ENCODE measurements at regions not wholly inside any gene's neighbourhood (a gene's known extent, or its start where the extent isn't known, plus 50 kb on each side); places are given as distances from the start of the nearest gene placed in this dataset.

GRCh38 chr3:82363131-82363530 lies 601.7 kb upstream of the GBE1 start:
- intact Hi-C loops (cut with DNase I) = no loop called here
- Histone ChIP-seq H3K9me3 (no peaks in the 10 kb centered on the region), H3K4me3 (no peak overlapping the region), H3K36me3 (no peaks in the 10 kb centered on the region), H3K27ac (no peak overlapping the region), H3K4me1 (no peaks in the 10 kb centered on the region), H3K27me3 (no peaks in the 10 kb centered on the region)
- ATAC-seq (no peak), DNase-seq (no peak)
- TF ChIP-seq CTCF (IDR thresholded peaks at IDR 0.05) = no peak
- no peak for TF ChIP-seq POLR2A (IDR thresholded peaks at IDR 0.05)
- 63 to 75% (median 70%) methylated on average over 1 of the region's 1 CpG for WGBS, 4 donors

GRCh38 chr3:82355228-82355627 lies 593.8 kb upstream of the GBE1 start:
- Histone ChIP-seq H3K4me3 (no peak overlapping the region), H3K36me3 (no peaks in the 10 kb centered on the region), H3K9me3 (no peaks in the 10 kb centered on the region), H3K27ac (no peak overlapping the region), H3K27me3 (no peaks in the 10 kb centered on the region), H3K4me1 (peaks cover 0 to 12% (median 0%) of the 10 kb centered on the region in 12 donors)
- DNase-seq = no peak
- intact Hi-C loops (cut with DNase I) = no loop called here
- no peak for ATAC-seq
- 63 to 84% (median 73%) methylated on average over 2 of the region's 2 CpGs for WGBS, 4 donors
- TF ChIP-seq CTCF (IDR thresholded peaks at IDR 0.05) (no peak), POLR2A (IDR thresholded peaks at IDR 0.05) (no peak)

- H3K4me1 ChIP-seq = peaks cover 0 to 12% (median 0%) of the 10 kb centered on the region in 12 donors
- H3K9me3 ChIP-seq = no peaks in the 10 kb centered on the region
- no peak overlapping the region for H3K27ac ChIP-seq
- no peaks in the 10 kb centered on the region for H3K27me3 ChIP-seq
- 29 to 52% (median 33%) methylated on average over 4 of the region's 4 CpGs for WGBS, 4 donors
- TF ChIP-seq POLR2A (IDR thresholded peaks at IDR 0.05) (no peak), CTCF (IDR thresholded peaks at IDR 0.05) (no peak)
- intact Hi-C loops (cut with DNase I) = no loop called here
- H3K36me3 ChIP-seq = no peaks in the 10 kb centered on the region
- peak; percentile 62 to 96 (median 72) for ATAC-seq
- DNase-seq = peak in 1 of 5 donors; percentile 26
- H3K4me3 ChIP-seq = no peak overlapping the region
These were observed 592.8 kb upstream of the GBE1 start for GRCh38 chr3:82354228-82354627.

- intact Hi-C loops (cut with DNase I) = no loop called here
- DNase-seq (peak in 2 of 5 donors; percentile 10 to 20), ATAC-seq (no peak)
- no peak for TF ChIP-seq POLR2A (IDR thresholded peaks at IDR 0.05)
- no peak for TF ChIP-seq CTCF (IDR thresholded peaks at IDR 0.05)
- Histone ChIP-seq H3K9me3 (no peaks in the 10 kb centered on the region), H3K4me1 (peaks cover 0 to 12% (median 0%) of the 10 kb centered on the region in 12 donors), H3K36me3 (no peaks in the 10 kb centered on the region), H3K27me3 (no peaks in the 10 kb centered on the region), H3K4me3 (no peak overlapping the region), H3K27ac (no peak overlapping the region)
- 58 to 65% (median 59%) methylated on average over 6 of the region's 6 CpGs for WGBS, 4 donors
These were observed 592.1 kb upstream of the GBE1 start for GRCh38 chr3:82353306-82354171.

Measured in heart left ventricle (tissue), 16 donors.